ENCODE measurements at regions not wholly inside any gene's neighbourhood (a gene's known extent, or its start where the extent isn't known, plus 50 kb on each side); places are given as distances from the start of the nearest gene placed in this dataset.

- Histone ChIP-seq H3K27ac (no peak overlapping the region), H3K36me3 (no peaks in the 10 kb centered on the region), H3K9me3 (no peaks in the 10 kb centered on the region), H3K4me3 (no peak overlapping the region), H3K4me1 (no peaks in the 10 kb centered on the region), H3K27me3 (no peaks in the 10 kb centered on the region)
- DNase-seq (ENCODE audit: low spot score), result no peak
- TF ChIP-seq CTCF (IDR thresholded peaks at IDR 0.05), result peak in 1 of 2 donors; percentile 48
These were observed 179.2 kb downstream of the ATG4C start for GRCh38 chr1:62962901-62963776.

GRCh38 chr1:62964141-62964540 lies 180.2 kb downstream of the ATG4C start:
- no peaks in the 10 kb centered on the region for H3K4me1 ChIP-seq
- no peaks in the 10 kb centered on the region for H3K36me3 ChIP-seq
- H3K4me3 ChIP-seq, result no peak overlapping the region
- DNase-seq (ENCODE audit: low spot score), result no peak
- H3K9me3 ChIP-seq, result no peaks in the 10 kb centered on the region
- no peaks in the 10 kb centered on the region for H3K27me3 ChIP-seq
- no peak for TF ChIP-seq CTCF (IDR thresholded peaks at IDR 0.05)
- H3K27ac ChIP-seq, result no peak overlapping the region

- TF ChIP-seq CTCF (IDR thresholded peaks at IDR 0.05), result no peak
- no peak for DNase-seq (ENCODE audit: low spot score)
These were observed 183.1 kb downstream of the ATG4C start for GRCh38 chr1:62967031-62967430.

GRCh38 chr1:62977366-62977765 lies 193.4 kb downstream of the ATG4C start:
- no peak overlapping the region for H3K27ac ChIP-seq
- H3K36me3 ChIP-seq, result no peaks in the 10 kb centered on the region
- no peaks in the 10 kb centered on the region for H3K9me3 ChIP-seq
- TF ChIP-seq CTCF (IDR thresholded peaks at IDR 0.05), result no peak
- H3K4me3 ChIP-seq, result no peak overlapping the region
- no peaks in the 10 kb centered on the region for H3K27me3 ChIP-seq
- no peaks in the 10 kb centered on the region for H3K4me1 ChIP-seq
- no peak for DNase-seq (ENCODE audit: low spot score)

More at GRCh38 chr1:62967031-62967430, 183.1 kb downstream of the ATG4C start:
- no peaks in the 10 kb centered on the region for H3K27me3 ChIP-seq
- no peaks in the 10 kb centered on the region for H3K9me3 ChIP-seq
- no peak overlapping the region for H3K4me3 ChIP-seq
- no peaks in the 10 kb centered on the region for H3K36me3 ChIP-seq
- no peaks in the 10 kb centered on the region for H3K4me1 ChIP-seq
- no peak overlapping the region for H3K27ac ChIP-seq

- Histone ChIP-seq H3K9me3 (no peaks in the 10 kb centered on the region), H3K4me3 (no peak overlapping the region), H3K4me1 (no peaks in the 10 kb centered on the region), H3K36me3 (no peaks in the 10 kb centered on the region), H3K27ac (no peak overlapping the region), H3K27me3 (no peaks in the 10 kb centered on the region)
- TF ChIP-seq CTCF (IDR thresholded peaks at IDR 0.05), result no peak
- no peak for DNase-seq (ENCODE audit: low spot score)
These were observed 194.8 kb downstream of the ATG4C start for GRCh38 chr1:62978741-62979140.

GRCh38 chr1:62981434-62981833 lies 197.5 kb downstream of the ATG4C start:
- DNase-seq (ENCODE audit: low spot score), result no peak
- Histone ChIP-seq H3K9me3 (no peaks in the 10 kb centered on the region), H3K27ac (no peak overlapping the region), H3K4me3 (no peak overlapping the region), H3K27me3 (no peaks in the 10 kb centered on the region), H3K36me3 (no peaks in the 10 kb centered on the region), H3K4me1 (no peaks in the 10 kb centered on the region)
- no peak for TF ChIP-seq CTCF (IDR thresholded peaks at IDR 0.05)

Data from right atrium auricular region (tissue), 2 donors.